GM21423 (cell line): ENCODE measurements at regions not wholly inside any gene's neighbourhood (a gene's known extent, or its start where the extent isn't known, plus 50 kb on each side); places are given as distances from the start of the nearest gene placed in this dataset.

ENCODE experiments used
- ATAC-seq: cut with Tn5 transposase; IDR thresholded peaks from one replicate; pipeline ENCODE4 v1.9.1; 2021; ENCODE audit warnings: mild to moderate bottlenecking, moderate library complexity; ENCODE audit not compliant: unreplicated experiment

GRCh38 chr10:91694170-91694794, 61.4 kb upstream of the PPP1R3C start:
- no peak for ATAC-seq

GRCh38 chr10:91691981-91692380, 59.1 kb upstream of the PPP1R3C start:
- no peak for ATAC-seq

- no peak for ATAC-seq
Measured at GRCh38 chr10:91690996-91691676, 58.3 kb upstream of the PPP1R3C start.

- no peak for ATAC-seq
Measured at GRCh38 chr10:91690412-91690811, 57.5 kb upstream of the PPP1R3C start.

GRCh38 chr10:91689731-91690168, 56.9 kb upstream of the PPP1R3C start:
- no peak for ATAC-seq

GRCh38 chr10:91684841-91685240, 52.0 kb upstream of the PPP1R3C start:
- no peak for ATAC-seq

- no peak for ATAC-seq
Measured at GRCh38 chr10:91683975-91684374, 51.1 kb upstream of the PPP1R3C start.

- ATAC-seq: no peak
Measured at GRCh38 chr10:91682912-91683311, 50.0 kb upstream of the PPP1R3C start.
